Retina (tissue), 1 donor: ENCODE measurements at regions not wholly inside any gene's neighbourhood (a gene's known extent, or its start where the extent isn't known, plus 50 kb on each side); places are given as distances from the start of the nearest gene placed in this dataset.

ENCODE experiments used
- DNase-seq: peaks from one replicate; pipeline ENCODE4 v3.0.0-alpha.2; 2016

DNA sequence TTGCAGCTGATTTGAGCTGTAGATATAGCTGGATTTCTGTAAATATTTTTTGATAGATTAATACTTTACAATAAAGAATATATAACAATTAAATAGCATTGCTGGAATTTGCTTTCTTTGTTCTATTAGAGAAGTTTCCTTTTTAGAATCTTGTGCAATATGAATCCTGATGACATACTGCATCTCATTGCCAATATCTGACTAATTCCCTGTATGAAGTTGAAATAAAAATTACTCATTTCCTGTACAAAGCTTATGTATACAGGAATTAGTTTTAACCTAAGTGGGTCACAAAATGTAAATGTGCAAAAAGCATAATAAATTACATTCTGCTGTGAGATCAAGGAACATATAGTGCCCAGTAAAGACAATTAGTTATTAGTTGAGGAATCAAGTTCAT, 72.8 kb upstream of the TMEFF2 start:
- no peak for DNase-seq

DNA sequence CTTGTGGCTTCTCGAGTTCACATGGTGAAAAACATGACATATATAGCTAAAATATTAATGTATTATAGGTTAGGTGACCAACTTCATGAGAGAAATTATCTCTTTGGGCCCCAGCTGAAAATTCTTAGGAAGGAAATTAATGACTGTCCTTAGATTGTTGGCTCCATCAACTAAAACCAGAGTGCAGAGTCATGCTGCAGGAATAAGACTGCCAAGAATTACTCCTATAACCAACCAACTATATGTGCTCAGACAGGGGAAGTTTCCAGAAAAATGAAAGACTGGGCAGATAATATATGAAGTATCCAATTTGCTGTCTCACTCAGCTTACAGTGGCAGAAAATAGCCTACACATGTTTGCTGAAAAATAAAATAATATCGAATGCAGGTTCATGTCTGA, 71.0 kb upstream of the TMEFF2 start:
- no peak for DNase-seq

DNA sequence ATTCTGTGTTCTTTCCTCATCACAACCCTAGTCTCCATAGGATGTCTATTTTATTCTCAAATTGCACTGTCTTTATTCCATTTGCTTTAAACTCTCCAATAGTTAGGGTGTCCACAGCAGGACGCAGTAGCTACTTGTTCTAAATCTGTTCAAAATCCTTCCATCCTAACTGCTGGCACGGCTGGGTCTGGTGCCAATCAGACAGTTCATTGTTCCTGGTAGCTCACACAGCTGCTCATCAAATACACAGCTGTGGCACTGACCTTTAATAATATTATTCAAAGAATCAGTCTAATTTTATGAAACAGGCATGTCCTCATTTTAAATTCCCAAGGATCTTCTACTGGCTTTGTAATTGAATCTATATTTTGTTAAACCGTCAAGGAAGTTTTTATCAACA, 59.7 kb upstream of the TMEFF2 start:
- no peak for DNase-seq

DNA sequence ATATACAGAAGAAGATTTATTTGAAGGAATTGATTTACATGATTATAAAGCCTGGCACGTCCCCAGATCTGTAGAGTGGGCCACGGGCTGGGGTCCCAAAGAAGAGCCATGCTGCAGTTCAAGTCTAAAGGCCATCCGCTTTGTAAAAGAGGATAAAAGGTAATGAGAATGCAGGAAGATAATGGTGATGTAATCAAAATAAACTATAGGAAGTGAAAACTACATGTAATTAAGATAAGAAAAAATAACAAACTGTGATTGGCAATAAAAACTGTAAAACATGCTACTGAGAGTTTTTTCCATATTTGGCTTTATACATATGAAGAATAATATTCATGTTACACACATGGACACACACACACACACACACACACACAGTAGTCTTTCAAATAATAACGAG, 59.0 kb upstream of the TMEFF2 start:
- DNase-seq = no peak

DNA sequence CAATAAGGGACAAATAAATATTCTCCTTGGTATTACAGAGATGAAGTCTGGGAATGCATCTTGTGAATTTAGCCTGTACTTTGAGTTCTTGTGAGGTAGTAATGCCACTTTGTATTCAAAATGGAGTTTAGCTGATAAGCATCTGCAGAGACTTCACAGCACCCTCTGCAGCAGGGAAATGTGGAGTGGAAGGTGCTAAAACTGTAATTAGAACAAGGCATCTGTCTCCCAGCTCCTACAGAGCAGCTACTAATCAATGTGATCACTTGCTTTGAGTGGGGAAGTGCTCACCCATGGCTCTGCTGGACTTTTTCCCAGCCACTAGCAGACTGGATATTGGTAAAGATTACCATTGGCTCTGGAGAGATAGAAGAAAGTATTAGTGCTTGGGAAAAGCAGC, 56.2 kb upstream of the TMEFF2 start:
- DNase-seq = no peak

GRCh38 chr2:192247456-192247855, 52.7 kb upstream of the TMEFF2 start:
- no peak for DNase-seq

DNA sequence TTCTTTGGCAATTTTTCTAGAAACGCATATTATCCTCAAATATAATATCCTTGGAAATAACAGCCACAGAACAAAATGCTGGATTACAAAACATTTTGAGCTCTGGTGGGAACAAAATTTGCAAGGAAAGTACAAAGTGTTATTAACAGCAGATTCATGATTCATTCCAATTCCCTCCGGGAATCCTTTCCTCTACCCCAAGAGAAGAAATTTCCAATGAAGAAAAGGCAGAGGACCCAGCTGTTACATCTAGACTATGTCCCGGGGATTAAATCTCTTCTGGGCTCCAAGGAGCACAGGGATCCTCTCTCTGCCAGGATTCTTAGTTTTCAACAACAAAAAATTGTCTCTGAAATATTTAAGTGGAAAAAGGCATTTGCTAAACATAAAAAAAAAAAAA, 51.6 kb upstream of the TMEFF2 start:
- DNase-seq = no peak

GRCh38 chr2:192245329-192245728, 50.6 kb upstream of the TMEFF2 start:
- no peak for DNase-seq
